NCI-H460 (cell line): ENCODE measurements at regions not wholly inside any gene's neighbourhood (a gene's known extent, or its start where the extent isn't known, plus 50 kb on each side); places are given as distances from the start of the nearest gene placed in this dataset.

Experiments
- DNase-seq: peaks from one replicate; pipeline ENCODE4 v3.0.0-alpha.2; 2016; ENCODE audit warnings: low read depth; ENCODE audit errors: extremely low read depth

GRCh38 chr3:106251160-106251892 lies 382.5 kb upstream of the CBLB start:
- DNase-seq, result no peak

DNA sequence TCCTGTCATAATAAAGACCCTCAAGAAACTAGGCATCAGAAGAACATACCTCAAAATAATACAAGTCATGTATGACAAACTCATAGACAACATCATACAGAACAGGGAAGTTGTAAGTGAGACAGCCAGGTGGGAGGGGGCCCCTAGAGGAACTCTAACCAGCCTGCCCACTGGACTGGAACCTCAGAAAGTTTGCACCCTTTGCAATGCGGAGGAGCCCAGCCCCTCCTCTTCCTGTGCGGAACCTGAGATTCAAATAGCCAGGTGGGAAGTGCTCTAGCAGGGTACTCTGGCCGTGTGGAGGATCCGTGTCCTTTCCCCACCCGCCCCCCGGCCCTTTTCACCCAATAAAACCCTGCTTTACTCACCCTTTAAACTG lies 387.0 kb upstream of the CBLB start:
- no peak for DNase-seq

- DNase-seq, result no peak
These were observed 387.6 kb upstream of the CBLB start for GRCh38 chr3:106256249-106256957.

DNA sequence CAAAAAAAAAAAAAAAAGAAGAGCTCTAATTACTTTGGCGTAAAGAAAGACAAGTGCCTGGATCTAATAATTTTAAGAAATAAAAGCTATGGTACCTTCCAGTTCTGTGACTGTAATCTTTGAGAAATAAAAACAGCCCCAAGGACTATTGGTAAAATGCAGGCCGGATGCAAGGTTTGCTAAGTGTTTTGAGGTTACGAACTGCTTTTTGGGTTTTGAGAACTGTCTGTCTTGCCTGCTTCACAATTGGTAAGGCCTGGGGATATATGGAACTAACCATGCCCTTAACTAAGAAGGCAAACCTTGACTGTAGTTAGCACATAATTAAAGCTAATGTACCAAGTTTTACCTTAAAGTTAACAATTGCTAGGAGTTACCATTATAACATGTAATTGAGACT lies 388.4 kb upstream of the CBLB start:
- DNase-seq, result no peak

DNA sequence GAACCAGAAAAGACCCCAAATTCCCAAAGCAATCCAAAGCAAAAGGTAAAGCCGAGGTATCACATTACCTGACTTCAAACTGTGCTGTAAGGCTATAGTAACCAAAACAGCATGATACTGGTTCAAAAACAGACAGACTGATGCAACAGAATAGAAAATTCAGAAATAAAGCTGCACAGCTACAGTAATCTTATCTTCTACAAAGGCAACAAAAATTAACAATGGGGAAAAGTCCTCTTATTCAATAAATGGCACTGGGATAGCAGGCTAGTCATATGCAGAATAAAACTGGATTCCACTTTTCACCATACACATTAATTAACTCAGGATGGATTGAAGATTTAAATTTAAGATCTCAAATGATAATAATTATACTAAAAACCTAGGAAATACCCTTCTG lies 392.6 kb upstream of the CBLB start:
- DNase-seq, result no peak

DNA sequence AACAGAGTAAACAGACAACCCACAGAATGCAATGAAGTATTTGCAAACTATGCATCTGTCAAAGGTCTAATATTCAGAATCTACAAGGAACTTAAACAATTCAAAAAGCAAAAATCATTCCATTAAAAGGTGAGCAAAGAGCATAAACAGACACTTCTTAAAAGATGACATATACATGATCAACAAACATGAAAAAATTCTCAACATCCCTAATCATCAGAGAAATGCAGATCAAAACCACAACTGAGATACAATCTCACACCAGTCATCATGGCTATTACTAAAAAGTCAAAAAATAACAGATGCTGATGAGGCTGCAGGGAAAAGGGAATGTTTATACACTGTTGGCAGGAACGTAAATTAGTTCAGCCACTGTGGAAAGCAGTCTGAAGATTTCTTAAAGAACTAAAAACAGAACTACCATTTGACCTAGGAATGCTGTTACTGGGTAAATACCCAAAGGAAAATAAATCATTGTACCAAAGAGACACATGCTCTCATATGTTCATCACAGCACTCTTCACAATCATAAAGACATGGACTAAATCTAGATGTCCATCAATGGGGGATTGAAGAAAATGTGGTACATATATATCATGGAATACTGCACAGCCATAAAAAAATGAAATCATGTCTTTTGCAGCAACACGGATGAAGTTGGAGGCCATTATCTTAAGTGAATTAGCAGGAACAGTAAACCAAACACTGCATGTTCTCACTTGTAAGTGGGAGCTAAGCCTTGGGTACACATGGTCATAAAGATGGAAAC lies 393.3 kb upstream of the CBLB start:
- DNase-seq, result no peak

DNA sequence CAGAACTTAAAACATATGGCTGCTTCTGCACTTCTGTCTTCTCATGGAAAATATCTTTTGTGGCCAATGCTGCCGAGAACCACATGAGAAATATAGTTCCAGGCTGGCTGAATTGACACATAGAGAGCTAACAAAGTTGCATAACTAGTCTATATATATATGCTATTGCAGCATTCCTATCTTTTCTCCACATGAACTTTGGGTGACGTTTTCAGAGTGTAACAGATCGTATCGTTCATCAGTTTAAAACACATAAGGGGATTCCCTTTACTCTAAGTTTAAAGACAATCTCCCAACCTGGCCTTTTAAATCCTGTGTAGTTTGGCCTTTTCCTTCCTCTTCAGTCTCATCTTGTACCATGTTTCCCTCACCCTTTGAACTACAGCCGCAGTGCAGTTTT lies 394.2 kb upstream of the CBLB start:
- no peak for DNase-seq

DNA sequence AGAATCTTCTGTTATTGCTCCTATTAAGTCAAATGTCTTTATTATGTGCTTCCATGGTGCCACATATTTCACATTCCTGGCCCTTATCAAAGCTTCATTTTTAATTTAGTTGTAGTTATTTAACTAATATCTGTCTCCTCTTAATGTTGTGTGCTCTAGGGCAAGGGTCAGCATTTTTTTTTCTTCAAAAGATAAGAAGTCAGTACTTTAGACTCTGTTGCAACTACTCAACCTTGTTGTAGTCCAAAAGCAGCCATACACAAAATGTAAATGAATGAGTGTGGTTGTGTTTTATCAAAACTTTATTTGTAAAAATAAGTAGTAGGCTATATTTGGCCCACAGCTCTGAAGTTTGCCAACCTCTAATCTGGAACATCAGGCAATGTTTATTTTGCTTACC lies 394.7 kb upstream of the CBLB start:
- no peak for DNase-seq

GRCh38 chr3:106265704-106266103 lies 396.9 kb upstream of the CBLB start:
- DNase-seq, result no peak

DNA sequence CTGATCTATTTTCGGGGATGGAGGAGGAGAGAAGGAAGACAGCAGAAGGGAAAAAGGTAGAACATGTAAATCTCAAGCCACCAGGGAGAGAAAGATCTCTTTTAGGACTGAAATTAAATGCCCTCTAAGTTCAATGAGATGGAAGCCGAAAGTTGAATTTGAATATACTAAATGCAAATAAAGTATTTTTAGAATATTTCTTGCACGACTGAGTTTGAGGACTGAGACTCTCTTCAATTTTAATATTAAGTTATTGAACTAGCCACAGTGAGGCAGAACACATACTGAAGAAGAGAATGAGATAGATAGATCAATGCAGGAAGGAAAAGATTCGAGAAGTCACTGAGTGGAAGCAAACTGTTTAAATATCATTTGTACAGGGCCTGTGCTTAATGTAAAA lies 399.9 kb upstream of the CBLB start:
- no peak for DNase-seq

- no peak for DNase-seq
These were observed 403.5 kb upstream of the CBLB start for GRCh38 chr3:106272302-106272701.

GRCh38 chr3:106275592-106275991 lies 406.8 kb upstream of the CBLB start:
- no peak for DNase-seq

DNA sequence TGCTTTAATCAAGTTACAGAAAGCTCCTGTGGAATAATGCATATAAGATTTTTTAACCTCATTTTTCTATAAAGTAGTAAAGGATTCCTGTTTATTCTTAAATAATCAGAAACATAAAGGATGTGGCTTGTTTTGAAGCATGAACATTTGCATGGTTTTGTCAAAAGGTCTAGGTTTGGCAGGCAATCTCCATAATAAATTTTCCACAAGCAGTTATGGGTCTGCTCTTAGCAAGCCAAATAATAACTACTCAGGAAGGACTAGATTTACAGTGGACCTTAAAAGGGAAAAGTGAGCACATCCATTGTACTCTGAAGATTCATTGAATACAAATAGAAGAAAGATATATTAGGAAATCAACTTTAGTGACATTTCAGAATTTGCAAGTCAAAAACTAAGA lies 407.3 kb upstream of the CBLB start:
- no peak for DNase-seq

- DNase-seq, result no peak
These were observed 408.2 kb upstream of the CBLB start for GRCh38 chr3:106276755-106277612.

DNA sequence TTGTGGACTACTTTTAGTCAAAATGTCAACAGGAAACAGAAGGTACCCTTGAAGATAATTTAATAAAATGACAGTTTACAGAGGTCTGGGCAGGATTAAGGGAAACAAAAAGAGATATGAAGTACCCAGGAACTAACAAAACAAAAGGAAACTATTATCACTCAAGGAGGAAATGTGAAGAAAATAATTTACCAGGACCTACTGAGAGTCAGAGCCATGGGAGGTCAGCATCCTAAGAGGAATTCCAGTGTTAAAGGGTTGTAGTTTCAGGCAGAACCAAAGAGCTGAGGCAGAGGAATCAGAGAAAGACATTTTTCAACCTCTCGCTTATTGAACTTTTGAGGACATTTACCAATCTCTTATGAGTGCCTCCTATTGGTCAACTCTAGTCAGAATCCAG lies 408.9 kb upstream of the CBLB start:
- no peak for DNase-seq

GRCh38 chr3:106281221-106281620 lies 412.4 kb upstream of the CBLB start:
- no peak for DNase-seq

- DNase-seq, result no peak
These were observed 414.1 kb upstream of the CBLB start for GRCh38 chr3:106282943-106283342.

- no peak for DNase-seq
These were observed 420.0 kb upstream of the CBLB start for GRCh38 chr3:106288781-106289180.

DNA sequence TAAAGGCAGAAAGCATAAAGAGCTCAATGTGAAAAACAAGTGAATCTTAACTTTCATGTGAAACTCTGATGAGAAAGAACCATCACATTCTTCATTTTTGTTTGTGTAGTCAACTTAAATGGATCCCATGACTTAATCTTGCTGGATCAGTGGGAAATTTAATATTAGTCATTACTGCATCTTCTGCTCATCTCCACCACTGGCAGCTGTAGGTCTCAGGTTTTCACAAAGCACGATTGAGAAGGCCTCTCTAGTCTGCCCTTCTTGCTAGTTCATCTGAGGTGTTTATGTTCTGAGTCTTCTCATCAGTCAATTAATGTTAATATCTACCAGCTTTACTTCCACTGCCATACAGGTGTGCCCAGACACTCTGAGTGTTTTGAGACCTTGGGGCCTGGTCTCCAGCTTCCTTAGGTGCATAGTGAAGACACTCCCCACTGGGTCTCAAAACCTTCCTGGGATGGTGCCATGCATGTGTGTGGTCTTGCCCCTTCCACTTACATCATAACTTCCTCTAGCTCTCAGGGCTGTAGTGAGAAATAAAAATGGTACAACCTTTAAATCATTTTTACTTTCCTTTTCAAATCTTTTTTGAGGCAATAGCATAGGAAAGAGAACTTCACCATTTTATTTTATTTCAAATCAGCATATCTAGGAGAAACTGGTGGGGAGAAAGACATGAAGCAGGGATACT lies 421.6 kb upstream of the CBLB start:
- DNase-seq, result no peak

DNA sequence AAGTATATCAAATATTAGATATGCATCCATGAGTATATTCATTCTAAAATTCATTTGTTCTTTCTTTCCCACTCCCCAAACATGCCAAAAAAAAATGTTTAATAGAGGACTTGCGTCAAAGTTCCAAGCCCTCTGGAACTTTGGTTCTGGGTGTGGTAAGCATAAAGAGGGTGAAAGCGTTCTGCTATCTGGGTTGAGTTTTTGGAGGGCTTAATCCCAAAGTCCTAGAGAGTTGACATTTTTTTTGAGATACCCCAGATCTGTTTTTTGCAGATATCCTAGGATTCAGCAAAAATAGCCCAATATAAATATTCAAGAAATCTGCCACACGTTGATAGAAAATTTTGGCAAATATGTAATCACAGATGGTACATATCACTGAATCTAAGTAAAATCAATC lies 424.3 kb upstream of the CBLB start:
- no peak for DNase-seq
